Heart left ventricle (tissue), 16 donors: ENCODE measurements at regions not wholly inside any gene's neighbourhood (a gene's known extent, or its start where the extent isn't known, plus 50 kb on each side); places are given as distances from the start of the nearest gene placed in this dataset.

Experiments used
- ATAC-seq, 4 donors: fragments of 200-7000 bp; cut with Tn5 transposase; one replicate each; pipeline ENCODE4 v1.9.1; 2020 to 2022; ENCODE audit warnings: moderate library complexity in 4 of 4, mild to moderate bottlenecking in 3 of 4, moderate number of reproducible peaks in 1 of 4
- DNase-seq, 5 donors: peaks; one replicate each; pipeline ENCODE4 v3.0.0-alpha.2; 2020
- H3K27ac ChIP-seq, 12 donors: fragments of 200-600 bp; sonication (generic) in 4 of 12; one replicate each; pipeline versions ENCODE4 v1.5.0 to v1.8.0; 2016 to 2022; ENCODE audit warnings: mild to moderate bottlenecking in 2 of 12
- H3K27me3 ChIP-seq, 9 donors: fragments of 200-600 bp; sonication (generic) in 2 of 9; one replicate each; pipeline versions ENCODE4 v1.5.1 to v1.8.0; 2016 to 2022; ENCODE audit warnings: mild to moderate bottlenecking in 3 of 9
- H3K36me3 ChIP-seq, 9 donors: fragments of 200-600 bp; sonication (generic) in 2 of 9; one replicate each; pipeline versions ENCODE4 v1.5.0 to v1.8.0; 2018 to 2022; ENCODE audit warnings: mild to moderate bottlenecking in 2 of 9
- H3K4me1 ChIP-seq, 12 donors: fragments of 200-600 bp; sonication (generic) in 4 of 12; one replicate each; pipeline versions ENCODE4 v1.5.0 to v1.8.0; 2016 to 2022; ENCODE audit warnings: mild to moderate bottlenecking in 3 of 12
- H3K4me3 ChIP-seq, 12 donors: fragments of 200-600 bp; sonication (generic) in 4 of 12; one replicate each; pipeline versions ENCODE4 v1.5.0 to v1.8.0; 2017 to 2022; ENCODE audit warnings: mild to moderate bottlenecking in 9 of 12, moderate library complexity in 4 of 12
- H3K9me3 ChIP-seq, 12 donors: fragments of 200-600 bp; sonication (generic) in 4 of 12; one replicate each; pipeline versions ENCODE4 v1.5.0 to v1.8.0; 2016 to 2022; ENCODE audit warnings: mild to moderate bottlenecking in 1 of 12
- CTCF ChIP-seq, 12 donors: fragments of 200-600 bp; sonication (generic) in 4 of 12; IDR thresholded peaks; one replicate each; pipeline versions ENCODE4 v1.5.0 to v1.8.0; 2018 to 2022; ENCODE audit warnings: antibody characterized with exemption in 12 of 12, mild to moderate bottlenecking in 5 of 12
- POLR2A ChIP-seq, 2 donors: fragments of 450-650 bp; IDR thresholded peaks; one replicate each; pipeline ENCODE4 v1.6.1; 2017; ENCODE audit warnings: antibody characterized with exemption in 2 of 2, mild to moderate bottlenecking in 2 of 2, moderate library complexity in 2 of 2
- WGBS, 4 donors: extraction: QIAGEN DNeasy Blood & Tissue Kit in 2 of 4; methylation state at CpG; one replicate each; pipeline versions ENCODE4 v1.1.5 to v1.1.7; 2013 to 2018; 5-methylcytosine and 5-hydroxymethylcytosine counted together
- intact Hi-C, 10 donors: fragments of 100-400 bp; cut with DNase I; formaldehyde crosslinking; loops; one replicate each; pipeline versions ENCODE4 v1.11.1 to v1.14.2; 2022
- donor health status: ischemic (EF 13 %, LVEDD 7.1; RV severe dilation, severe dysfunction).
- donor health status: healthy with polysubstance abuse.
- donor health status: DM: no; HTN: yes; CAD: no.
- donor health status: DM: no; HTN: no; CAD: no.
- donor health status: ischemic (EF 25% LVEDD 6.9; RV normal size, moderate dysfunction).
- donor health status: ischemic (EF 25% LVEDD 5.7; RV mildly dilated, moderate dysfunction).
- donor health status: healthy.
- donor health status: DM: yes; HTN: yes; CAD: no.
- donor health status: ischemic (EF 35%, LVEDD 5.7; RV mildly dilated, moderate dysfunction).
- donor health status: nonischemic (EF 11% LVEDD 7.7; RV severe dilation, severe dysfunction).
- donor health status: DM: yes; HTN: yes; CAD: no.
- donor health status: PGD.
- donor health status: ischemic (EF 29% LVEDD 5.4; RV normal size, mild dysfunction).
- donor health status: nonischemic (EF 23%, LVEDD 6.1; RV moderate dilation, normal function).

- 24 to 35% (median 28%) methylated on average over 20 to 21 of the region's 21 CpGs for WGBS, 4 donors
- intact Hi-C loops, result loop anchor here (1.0 to 10.0 kb wide), 22 partner anchors 78 to 417 kb away; partner anchors contain the start of genes CYB5RL (in 4 of the 10), MRPL37 (in 4 of the 10) and SSBP3 (in 1 of the 10)
- Histone ChIP-seq H3K4me3 (peak overlapping the region in 11 of 12 donors; percentile 48 to 88 (median 67)), H3K4me1 (peaks cover 3 to 32% (median 20%) of the 10 kb centered on the region in 12 donors), H3K36me3 (no peaks in the 10 kb centered on the region), H3K27ac (peak overlapping the region; percentile 78 to 97 (median 92)), H3K27me3 (peaks cover 0 to 6% (median 0%) of the 10 kb centered on the region in 9 donors), H3K9me3 (no peaks in the 10 kb centered on the region)
- no peak for TF ChIP-seq POLR2A (IDR thresholded peaks at IDR 0.05)
- TF ChIP-seq CTCF (IDR thresholded peaks at IDR 0.05), result no peak
- DNase-seq (peak in 3 of 5 donors; percentile 31 to 52 (median 31)), ATAC-seq (peak in 2 of 4 donors; percentile 1 to 16)
These were observed 60.4 kb upstream of the ACOT11 start for GRCh38 chr1:54487571-54488050.

GRCh38 chr1:54486907-54487306 lies 61.1 kb upstream of the ACOT11 start:
- TF ChIP-seq POLR2A (IDR thresholded peaks at IDR 0.05), result no peak
- TF ChIP-seq CTCF (IDR thresholded peaks at IDR 0.05), result no peak
- Histone ChIP-seq H3K9me3 (no peaks in the 10 kb centered on the region), H3K27me3 (peaks cover 0 to 6% (median 0%) of the 10 kb centered on the region in 9 donors), H3K4me1 (peaks cover 3 to 34% (median 20%) of the 10 kb centered on the region in 12 donors), H3K36me3 (no peaks in the 10 kb centered on the region), H3K4me3 (peak overlapping the region in 2 of 12 donors; percentile 68 to 83), H3K27ac (peak overlapping the region in 8 of 12 donors; percentile 84 to 97 (median 93))
- DNase-seq, result peak in 1 of 5 donors; percentile 6
- no peak for ATAC-seq
- WGBS, 4 donors, result 71 to 75% (median 75%) methylated on average over 8 of the region's 8 CpGs
- intact Hi-C loops, result loop anchor here in 8 of 10 donors (2.0 to 10.0 kb wide), 9 partner anchors 78 to 415 kb away; partner anchors contain the start of genes CYB5RL (in 4 of the 8) and MRPL37 (in 4 of the 8)

- WGBS, 4 donors, result 59 to 76% (median 65%) methylated on average over 5 of the region's 5 CpGs
- intact Hi-C loops, result loop anchor here in 7 of 10 donors (5.0 to 10.0 kb wide), 7 partner anchors 128 to 413 kb away; partner anchors contain the start of genes CYB5RL (in 4 of the 7) and MRPL37 (in 4 of the 7)
These were observed 62.6 kb upstream of the ACOT11 start for GRCh38 chr1:54485416-54485815.

More at GRCh38 chr1:54485416-54485815, 62.6 kb upstream of the ACOT11 start:
- Histone ChIP-seq H3K36me3 (no peaks in the 10 kb centered on the region), H3K4me3 (no peak overlapping the region), H3K9me3 (no peaks in the 10 kb centered on the region), H3K27me3 (no peaks in the 10 kb centered on the region), H3K27ac (peak overlapping the region in 1 of 12 donors; percentile 36), H3K4me1 (peaks cover 3 to 44% (median 20%) of the 10 kb centered on the region in 12 donors)
- ATAC-seq, result no peak
- DNase-seq, result no peak
- no peak for TF ChIP-seq CTCF (IDR thresholded peaks at IDR 0.05)
- TF ChIP-seq POLR2A (IDR thresholded peaks at IDR 0.05), result no peak
